NB4 (cell line): ENCODE measurements at regions not wholly inside any gene's neighbourhood (a gene's known extent, or its start where the extent isn't known, plus 50 kb on each side); places are given as distances from the start of the nearest gene placed in this dataset.

Experiments used
- DNase-seq: peaks from one replicate; pipeline ENCODE4 v3.0.0; 2010; ENCODE audit warnings: low read depth
- H3K4me3 ChIP-seq: one replicate; pipeline ENCODE4 v1.5.1; 2011; ENCODE audit warnings: mild to moderate bottlenecking, low read depth, low read length, moderate library complexity
- CTCF ChIP-seq: IDR thresholded peaks from one replicate; pipeline ENCODE4 v1.5.1; 2012; ENCODE audit warnings: low read depth, low read length
- MAX ChIP-seq: IDR thresholded peaks from 2 replicates; pipeline ENCODE4 v1.6.1; 2011; ENCODE audit warnings: low read depth, low read length
- MYC ChIP-seq: IDR thresholded peaks from 2 replicates; pipeline ENCODE4 v1.6.1; 2011; ENCODE audit warnings: low read depth, low read length
- POLR2A ChIP-seq: IDR thresholded peaks from 2 replicates; pipeline ENCODE4 v1.6.1; 2011; ENCODE audit warnings: mild to moderate bottlenecking; ENCODE audit not compliant: insufficient read length; ENCODE audit errors: extremely low read depth

GRCh38 chr2:220227266-220227920 lies 600.0 kb downstream of the SLC4A3 start:
- H3K4me3 ChIP-seq, result no peak overlapping the region
- DNase-seq, result no peak
- TF ChIP-seq POLR2A (no peak), CTCF (no peak), MAX (no peak), MYC (no peak)

- no peak for TF ChIP-seq MYC
- no peak for TF ChIP-seq CTCF
- no peak for DNase-seq
- no peak overlapping the region for H3K4me3 ChIP-seq
These were observed 601.0 kb downstream of the SLC4A3 start for GRCh38 chr2:220228310-220229006.

- TF ChIP-seq MAX (no peak), POLR2A (no peak), CTCF (no peak), MYC (no peak)
- no peak for DNase-seq
- H3K4me3 ChIP-seq, result no peak overlapping the region
These were observed 613.2 kb downstream of the SLC4A3 start for GRCh38 chr2:220240641-220241040.

GRCh38 chr2:220241423-220241822 lies 614.0 kb downstream of the SLC4A3 start:
- TF ChIP-seq CTCF, result no peak
- no peak overlapping the region for H3K4me3 ChIP-seq
- DNase-seq, result no peak

GRCh38 chr2:220243571-220243970 lies 616.1 kb downstream of the SLC4A3 start:
- TF ChIP-seq POLR2A (no peak), MAX (no peak), CTCF (no peak), MYC (no peak)
- no peak overlapping the region for H3K4me3 ChIP-seq
- DNase-seq, result no peak

GRCh38 chr2:220246386-220246785 lies 619.0 kb downstream of the SLC4A3 start:
- TF ChIP-seq POLR2A, result no peak
- no peak for TF ChIP-seq MAX
- TF ChIP-seq CTCF, result no peak
- no peak for TF ChIP-seq MYC
- DNase-seq, result no peak
- no peak overlapping the region for H3K4me3 ChIP-seq
